Stimulated activated CD4-positive, alpha-beta T cell treated with anti-CD3 and anti-CD28 coated beads, Interleukin-2, amount 100 ng/mL, for 48 hours (primary cell): ENCODE measurements at regions not wholly inside any gene's neighbourhood (a gene's known extent, or its start where the extent isn't known, plus 50 kb on each side); places are given as distances from the start of the nearest gene placed in this dataset.

Experiments
- DNase-seq, 2 donors: peaks; one replicate each; pipeline ENCODE4 v3.0.0-alpha.2; 2020

- DNase-seq: no peak
Measured at GRCh38 chr11:112404112-112404511, 143.5 kb upstream of the PLET1 start.

GRCh38 chr11:112408517-112408916 lies 147.9 kb upstream of the PLET1 start:
- DNase-seq: no peak

GRCh38 chr11:112410325-112410724 lies 149.7 kb upstream of the PLET1 start:
- DNase-seq: no peak

- no peak for DNase-seq
Measured at GRCh38 chr11:112412383-112412782, 151.7 kb upstream of the PLET1 start.

- no peak for DNase-seq
Measured at GRCh38 chr11:112417339-112417738, 156.7 kb upstream of the PLET1 start.

GRCh38 chr11:112418438-112418837 lies 157.8 kb upstream of the PLET1 start:
- no peak for DNase-seq

- no peak for DNase-seq
Measured at GRCh38 chr11:112421879-112422278, 161.2 kb upstream of the PLET1 start.

GRCh38 chr11:112425121-112425520 lies 164.5 kb upstream of the PLET1 start:
- no peak for DNase-seq

GRCh38 chr11:112437096-112437495 lies 176.4 kb upstream of the PLET1 start:
- no peak for DNase-seq

- DNase-seq: no peak
Measured at GRCh38 chr11:112439614-112440013, 179.0 kb upstream of the PLET1 start.

- DNase-seq: no peak
Measured at GRCh38 chr11:112440518-112440917, 179.9 kb upstream of the PLET1 start.

GRCh38 chr11:112448168-112448567 lies 187.5 kb upstream of the PLET1 start:
- DNase-seq: no peak

- no peak for DNase-seq
Measured at GRCh38 chr11:112448806-112449205, 188.1 kb upstream of the PLET1 start.

GRCh38 chr11:112451250-112451649 lies 190.6 kb upstream of the PLET1 start:
- DNase-seq: no peak

- DNase-seq: peak; percentile 36 to 46
Measured at GRCh38 chr11:112453601-112454577, 193.2 kb upstream of the PLET1 start.

GRCh38 chr11:112454841-112455240 lies 194.2 kb upstream of the PLET1 start:
- no peak for DNase-seq

GRCh38 chr11:112455791-112456190 lies 195.1 kb upstream of the PLET1 start:
- no peak for DNase-seq

GRCh38 chr11:112457532-112457931 lies 196.9 kb upstream of the PLET1 start:
- DNase-seq: no peak

GRCh38 chr11:112459001-112459400 lies 198.3 kb upstream of the PLET1 start:
- DNase-seq: no peak

GRCh38 chr11:112460141-112460540 lies 199.5 kb upstream of the PLET1 start:
- no peak for DNase-seq

GRCh38 chr11:112464949-112465348 lies 204.3 kb upstream of the PLET1 start:
- DNase-seq: no peak

GRCh38 chr11:112465433-112466024 lies 204.9 kb upstream of the PLET1 start:
- DNase-seq: no peak

GRCh38 chr11:112467721-112468120 lies 207.1 kb upstream of the PLET1 start:
- DNase-seq: no peak

- DNase-seq: no peak
Measured at GRCh38 chr11:112469376-112469775, 208.7 kb upstream of the PLET1 start.
